Tibial artery (tissue), 4 donors: ENCODE measurements at regions not wholly inside any gene's neighbourhood (a gene's known extent, or its start where the extent isn't known, plus 50 kb on each side); places are given as distances from the start of the nearest gene placed in this dataset.

Experiments used
- DNase-seq, 2 donors: peaks; one replicate each; pipeline ENCODE4 v3.0.0-alpha.2; 2019
- H3K27ac ChIP-seq, 2 donors: fragments of 200-600 bp; sonication (generic) in 1 of 2; 1 replicate in 1 of 2; 2 replicates in 1 of 2; pipeline ENCODE4 v1.5.1; 2018 to 2019; ENCODE audit warnings: mild to moderate bottlenecking in 1 of 2
- H3K27me3 ChIP-seq, 2 donors: fragments of 200-600 bp; sonication (generic) in 1 of 2; one replicate each; pipeline versions ENCODE4 v1.5.1 to v1.6.0; 2016 to 2019
- H3K36me3 ChIP-seq, 3 donors: fragments of 200-600 bp; sonication (generic) in 2 of 3; one replicate each; pipeline ENCODE4 v1.5.1; 2016 to 2019; ENCODE audit warnings: mild to moderate bottlenecking in 2 of 3
- H3K4me1 ChIP-seq, 4 donors: fragments of 200-600 bp; sonication (generic) in 2 of 4; 1 replicate in 3 of 4; 2 replicates in 1 of 4; pipeline ENCODE4 v1.5.1; 2016 to 2019
- H3K4me3 ChIP-seq, 2 donors: fragments of 200-600 bp; sonication (generic) in 1 of 2; 1 replicate in 1 of 2; 2 replicates in 1 of 2; pipeline ENCODE4 v1.5.1; 2018 to 2019; ENCODE audit warnings: mild to moderate bottlenecking in 2 of 2
- H3K9me3 ChIP-seq, 3 donors: fragments of 200-600 bp; sonication (generic) in 1 of 3; one replicate each; pipeline ENCODE4 v1.5.1; 2016 to 2019
- intact Hi-C: fragments of 100-400 bp; cut with DNase I; formaldehyde crosslinking; loops from one replicate; pipeline ENCODE4 v1.15.0; 2023; ENCODE audit warnings: low total_unique reads
- TF ChIP-seq, protein P1 (sequence below), 2 experiments: fragments of 200-600 bp in 1 of 2; fragments of 450-650 bp in 1 of 2; IDR thresholded peaks; one replicate each; pipeline ENCODE4 v1.5.1; 2017 to 2019; ENCODE audit warnings: antibody characterized with exemption in 2 of 2, mild to moderate bottlenecking in 1 of 2, moderate library complexity in 1 of 2

DNA sequence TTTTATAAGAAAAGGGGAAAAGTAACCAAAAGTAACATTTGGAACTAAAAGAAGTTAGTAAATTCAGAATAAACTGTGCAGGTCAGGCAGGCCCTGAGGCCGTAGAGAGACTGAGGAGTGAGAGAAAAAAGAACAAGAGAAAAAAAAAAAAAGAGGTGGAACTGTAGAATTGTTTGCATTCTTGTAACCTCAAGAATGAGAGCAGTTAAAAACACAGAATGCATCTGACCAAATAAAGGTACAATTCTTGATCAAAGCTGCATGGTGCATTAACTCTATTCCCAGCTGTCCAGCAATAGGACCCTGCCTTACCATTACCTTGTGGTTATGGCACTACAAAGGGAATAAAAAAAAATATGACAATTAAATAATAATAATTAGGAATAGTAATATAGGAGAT is 170.1 kb upstream of the SEMA3A start:
- no peak overlapping the region for H3K27ac ChIP-seq

DNA sequence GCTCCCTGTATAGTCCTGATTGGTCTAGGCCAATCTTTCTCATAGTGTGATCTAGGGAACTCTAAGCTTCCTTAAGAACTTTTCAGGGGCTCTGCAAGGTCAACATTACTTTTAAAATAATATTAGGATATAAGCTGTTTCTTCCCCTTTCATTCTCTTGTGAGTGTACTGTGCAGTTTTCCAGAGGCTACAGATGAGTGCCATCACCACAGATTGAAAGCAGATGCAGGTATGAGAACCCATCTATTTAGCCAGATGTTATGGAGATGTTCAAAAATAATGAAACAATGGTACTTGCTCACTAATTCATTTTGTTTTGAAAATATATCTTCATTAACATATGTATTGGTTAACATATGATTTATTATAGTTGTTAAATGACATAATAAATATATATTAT is 169.2 kb upstream of the SEMA3A start:
- no peaks in the 10 kb centered on the region for H3K27me3 ChIP-seq
- no peaks in the 10 kb centered on the region for H3K9me3 ChIP-seq
- H3K36me3 ChIP-seq = no peaks in the 10 kb centered on the region
- H3K4me1 ChIP-seq = no peaks in the 10 kb centered on the region
- intact Hi-C loops = no loop called here
- no peak overlapping the region for H3K4me3 ChIP-seq
- TF ChIP-seq, protein P1, sequence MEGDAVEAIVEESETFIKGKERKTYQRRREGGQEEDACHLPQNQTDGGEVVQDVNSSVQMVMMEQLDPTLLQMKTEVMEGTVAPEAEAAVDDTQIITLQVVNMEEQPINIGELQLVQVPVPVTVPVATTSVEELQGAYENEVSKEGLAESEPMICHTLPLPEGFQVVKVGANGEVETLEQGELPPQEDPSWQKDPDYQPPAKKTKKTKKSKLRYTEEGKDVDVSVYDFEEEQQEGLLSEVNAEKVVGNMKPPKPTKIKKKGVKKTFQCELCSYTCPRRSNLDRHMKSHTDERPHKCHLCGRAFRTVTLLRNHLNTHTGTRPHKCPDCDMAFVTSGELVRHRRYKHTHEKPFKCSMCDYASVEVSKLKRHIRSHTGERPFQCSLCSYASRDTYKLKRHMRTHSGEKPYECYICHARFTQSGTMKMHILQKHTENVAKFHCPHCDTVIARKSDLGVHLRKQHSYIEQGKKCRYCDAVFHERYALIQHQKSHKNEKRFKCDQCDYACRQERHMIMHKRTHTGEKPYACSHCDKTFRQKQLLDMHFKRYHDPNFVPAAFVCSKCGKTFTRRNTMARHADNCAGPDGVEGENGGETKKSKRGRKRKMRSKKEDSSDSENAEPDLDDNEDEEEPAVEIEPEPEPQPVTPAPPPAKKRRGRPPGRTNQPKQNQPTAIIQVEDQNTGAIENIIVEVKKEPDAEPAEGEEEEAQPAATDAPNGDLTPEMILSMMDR (IDR thresholded peaks at IDR 0.05) = no peak
- no peak overlapping the region for H3K27ac ChIP-seq
- no peak for DNase-seq

More for the DNA sequence above, 170.1 kb upstream of the SEMA3A start:
- H3K4me3 ChIP-seq = no peak overlapping the region
- intact Hi-C loops = no loop called here
- no peaks in the 10 kb centered on the region for H3K36me3 ChIP-seq
- H3K9me3 ChIP-seq = no peaks in the 10 kb centered on the region
- TF ChIP-seq, protein P1 (IDR thresholded peaks at IDR 0.05) = no peak
- no peak for DNase-seq
- no peaks in the 10 kb centered on the region for H3K4me1 ChIP-seq
- no peaks in the 10 kb centered on the region for H3K27me3 ChIP-seq

DNA sequence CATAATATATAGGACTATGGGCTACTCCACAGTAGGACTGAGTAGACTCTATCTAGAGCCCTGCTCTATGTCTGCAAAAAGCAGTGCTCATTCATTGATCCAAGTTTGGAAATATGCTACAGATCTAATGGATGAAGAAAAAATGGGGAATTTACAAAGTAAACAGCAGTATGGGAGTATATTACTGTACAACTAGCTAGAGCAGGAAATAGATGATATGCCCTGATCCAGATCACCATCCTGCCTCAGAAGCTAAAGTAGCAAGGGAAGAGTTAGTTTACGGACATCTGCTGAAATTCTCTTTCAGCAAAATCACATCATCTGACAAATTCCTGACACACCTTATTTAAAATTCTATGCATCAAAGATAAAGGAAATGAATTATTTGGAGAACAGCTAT is 168.2 kb upstream of the SEMA3A start:
- H3K27ac ChIP-seq = no peak overlapping the region
- TF ChIP-seq, protein P1 (IDR thresholded peaks at IDR 0.05) = no peak
- intact Hi-C loops = no loop called here
- no peaks in the 10 kb centered on the region for H3K4me1 ChIP-seq
- no peaks in the 10 kb centered on the region for H3K36me3 ChIP-seq
- no peaks in the 10 kb centered on the region for H3K27me3 ChIP-seq
- no peak for DNase-seq
- H3K9me3 ChIP-seq = no peaks in the 10 kb centered on the region
- H3K4me3 ChIP-seq = no peak overlapping the region

DNA sequence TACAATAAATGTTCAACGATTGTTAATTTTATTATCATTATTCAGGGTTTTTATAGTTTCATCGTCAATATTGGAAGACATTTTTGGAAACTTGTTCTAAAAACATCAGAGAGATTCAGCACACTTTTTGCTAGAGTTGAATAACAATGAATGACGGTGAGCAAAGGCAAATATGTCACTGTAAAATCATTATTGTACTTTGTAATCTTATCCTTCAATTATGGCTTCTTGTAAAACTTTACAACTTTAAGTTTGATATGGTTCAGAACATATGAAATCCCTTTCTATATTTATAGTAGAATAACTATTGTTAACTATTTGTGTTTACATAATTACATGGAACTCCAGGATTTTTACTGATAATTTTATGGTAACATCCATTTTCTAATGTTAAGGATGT is 167.8 kb upstream of the SEMA3A start:
- H3K4me1 ChIP-seq = no peaks in the 10 kb centered on the region
- H3K27ac ChIP-seq = no peak overlapping the region
- TF ChIP-seq, protein P1 (IDR thresholded peaks at IDR 0.05) = no peak
- H3K36me3 ChIP-seq = no peaks in the 10 kb centered on the region
- no peak overlapping the region for H3K4me3 ChIP-seq
- DNase-seq = no peak
- H3K9me3 ChIP-seq = no peaks in the 10 kb centered on the region
- intact Hi-C loops = no loop called here
- H3K27me3 ChIP-seq = no peaks in the 10 kb centered on the region

DNA sequence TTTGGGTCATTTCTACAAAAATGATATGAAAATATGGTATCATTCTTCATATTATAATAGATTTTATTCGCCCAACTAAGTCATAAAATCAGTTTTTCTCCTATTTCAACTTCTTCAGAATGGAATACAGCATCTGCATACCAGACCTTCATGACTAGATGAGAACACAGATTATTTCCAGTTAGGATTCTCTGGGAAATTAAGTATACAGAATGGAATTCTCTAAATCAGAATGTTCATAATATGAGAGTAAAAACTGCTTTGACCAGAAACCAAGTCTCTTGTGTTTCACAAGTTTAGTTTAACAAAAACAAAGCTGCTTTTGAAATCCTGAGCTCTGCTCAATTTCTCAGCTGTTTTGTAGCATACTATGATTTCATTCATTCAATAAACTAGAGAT is 160.3 kb upstream of the SEMA3A start:
- no peak overlapping the region for H3K4me3 ChIP-seq
- H3K9me3 ChIP-seq = no peaks in the 10 kb centered on the region
- intact Hi-C loops = no loop called here
- no peak overlapping the region for H3K27ac ChIP-seq
- TF ChIP-seq, protein P1 (IDR thresholded peaks at IDR 0.05) = no peak
- no peak for DNase-seq
- H3K27me3 ChIP-seq = no peaks in the 10 kb centered on the region
- H3K4me1 ChIP-seq = no peaks in the 10 kb centered on the region
- no peaks in the 10 kb centered on the region for H3K36me3 ChIP-seq

DNA sequence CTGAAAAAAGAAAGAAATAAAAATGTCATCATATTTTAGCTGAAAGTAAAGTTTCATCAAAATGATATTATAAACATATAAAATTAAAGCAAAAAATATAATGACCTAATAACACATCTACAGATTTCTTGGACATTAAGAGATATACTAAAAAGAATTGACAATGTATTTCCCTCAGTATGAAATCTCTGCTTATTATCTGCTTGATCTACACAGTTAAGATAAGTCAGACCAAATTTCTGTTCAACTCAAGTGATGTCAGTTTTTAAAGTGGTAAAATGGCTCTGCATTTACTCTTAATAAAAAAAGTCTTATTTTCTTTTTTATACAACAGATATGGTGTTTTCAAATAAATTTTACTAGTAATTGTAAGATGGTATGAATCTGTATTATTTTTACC is 159.4 kb upstream of the SEMA3A start:
- Histone ChIP-seq H3K4me1 (no peaks in the 10 kb centered on the region), H3K9me3 (no peaks in the 10 kb centered on the region), H3K4me3 (no peak overlapping the region), H3K36me3 (no peaks in the 10 kb centered on the region), H3K27me3 (no peaks in the 10 kb centered on the region), H3K27ac (no peak overlapping the region)
- intact Hi-C loops = no loop called here
- TF ChIP-seq, protein P1 (IDR thresholded peaks at IDR 0.05) = no peak
- no peak for DNase-seq
